ENCODE measurements at regions not wholly inside any gene's neighbourhood (a gene's known extent, or its start where the extent isn't known, plus 50 kb on each side); places are given as distances from the start of the nearest gene placed in this dataset.

GRCh38 chr5:116935561-116936162, 361.0 kb upstream of the SEMA6A start:
- Histone ChIP-seq H3K9ac (no peak overlapping the region), H3K36me3 (no peaks in the 10 kb centered on the region), H3K4me3 (no peak overlapping the region), H3F3A (ENCODE audit: low read depth) (peaks cover 19% of the 10 kb centered on the region), H3K27ac (no peak overlapping the region), H2AFZ (replicated peaks) (no peak overlapping the region), H3K4me1 (peaks cover 42% of the 10 kb centered on the region), H3K4me2 (no peak overlapping the region), H3K9me3 (ENCODE audit: low read depth) (no peaks in the 10 kb centered on the region), H3K79me2 (ENCODE audit: low read depth) (no peaks in the 10 kb centered on the region), H3K27me3 (no peaks in the 10 kb centered on the region), H4K20me1 (ENCODE audit: low read depth) (no peaks in the 10 kb centered on the region)
- Mint-ChIP-seq H3K4me3 (no peak overlapping the region), H3K27me3 (ENCODE audit: insufficient read depth, low read depth) (no peaks in the 10 kb centered on the region), H3K9me3 (no peaks in the 10 kb centered on the region), H3K36me3 (no peaks in the 10 kb centered on the region), H3K27ac (no peak overlapping the region), H3K4me1 (peaks cover 25% of the 10 kb centered on the region)
- TF ChIP-seq EZH2 (IDR thresholded peaks at IDR 0.05), result no peak
- TF ChIP-seq EZH2phosphoT487 (IDR thresholded peaks at IDR 0.05), result no peak
- TF ChIP-seq CTCF (IDR thresholded peaks at IDR 0.05), result no peak
- no peak for DNase-seq (ENCODE audit: low spot score)

GRCh38 chr5:116930616-116931015, 356.0 kb upstream of the SEMA6A start:
- no peaks in the 10 kb centered on the region for H3K9me3 Mint-ChIP-seq
- Histone ChIP-seq H3K36me3 (no peaks in the 10 kb centered on the region), H3F3A (ENCODE audit: low read depth) (no peaks in the 10 kb centered on the region), H3K4me3 (no peak overlapping the region), H4K20me1 (ENCODE audit: low read depth) (no peaks in the 10 kb centered on the region), H3K4me1 (peaks cover 20% of the 10 kb centered on the region), H3K27me3 (no peaks in the 10 kb centered on the region), H3K9me3 (ENCODE audit: low read depth) (no peaks in the 10 kb centered on the region), H2AFZ (replicated peaks) (no peak overlapping the region), H3K9ac (no peak overlapping the region), H3K27ac (no peak overlapping the region), H3K79me2 (ENCODE audit: low read depth) (no peaks in the 10 kb centered on the region), H3K4me2 (no peak overlapping the region)
- TF ChIP-seq EZH2 (IDR thresholded peaks at IDR 0.05), result no peak
- no peak for TF ChIP-seq EZH2phosphoT487 (IDR thresholded peaks at IDR 0.05)
- no peak for TF ChIP-seq CTCF (IDR thresholded peaks at IDR 0.05)
- H3K27ac Mint-ChIP-seq, result no peak overlapping the region
- H3K4me1 Mint-ChIP-seq, result peaks cover 13% of the 10 kb centered on the region
- H3K4me3 Mint-ChIP-seq, result no peak overlapping the region
- H3K36me3 Mint-ChIP-seq, result no peaks in the 10 kb centered on the region
- no peak for DNase-seq (ENCODE audit: low spot score)
- H3K27me3 Mint-ChIP-seq (ENCODE audit: insufficient read depth, low read depth), result no peaks in the 10 kb centered on the region

GRCh38 chr5:116923344-116923743, 348.7 kb upstream of the SEMA6A start:
- H3K9me3 Mint-ChIP-seq, result peaks cover 1% of the 10 kb centered on the region
- no peaks in the 10 kb centered on the region for H3K36me3 Mint-ChIP-seq
- Histone ChIP-seq H3K27ac (peak overlapping the region; percentile 85), H3K4me1 (peaks cover 30% of the 10 kb centered on the region), H3K4me3 (no peak overlapping the region), H4K20me1 (ENCODE audit: low read depth) (no peaks in the 10 kb centered on the region), H3K27me3 (no peaks in the 10 kb centered on the region), H3K9ac (no peak overlapping the region), H3K9me3 (ENCODE audit: low read depth) (no peaks in the 10 kb centered on the region), H3F3A (ENCODE audit: low read depth) (peaks cover 18% of the 10 kb centered on the region), H3K79me2 (ENCODE audit: low read depth) (no peaks in the 10 kb centered on the region), H2AFZ (replicated peaks) (no peak overlapping the region), H3K4me2 (peak overlapping the region; percentile 63), H3K36me3 (no peaks in the 10 kb centered on the region)
- H3K4me1 Mint-ChIP-seq, result peaks cover 9% of the 10 kb centered on the region
- H3K27me3 Mint-ChIP-seq (ENCODE audit: insufficient read depth, low read depth), result no peaks in the 10 kb centered on the region
- H3K27ac Mint-ChIP-seq, result no peak overlapping the region
- TF ChIP-seq CTCF (IDR thresholded peaks at IDR 0.05) (no peak), EZH2phosphoT487 (IDR thresholded peaks at IDR 0.05) (peak; percentile 81)
- H3K4me3 Mint-ChIP-seq, result no peak overlapping the region
- DNase-seq (ENCODE audit: low spot score), result peak; percentile 83

Data from neural progenitor cell (in vitro differentiated cells).